ENCODE measurements at regions not wholly inside any gene's neighbourhood (a gene's known extent, or its start where the extent isn't known, plus 50 kb on each side); places are given as distances from the start of the nearest gene placed in this dataset.

- Histone ChIP-seq H3K9me3 (ENCODE audit: insufficient read depth, low read length) (no peaks in the 10 kb centered on the region), H3K9ac (ENCODE audit: insufficient read length, low read depth) (no peak overlapping the region), H3K4me1 (ENCODE audit: insufficient read depth, insufficient read length) (no peaks in the 10 kb centered on the region), H3K36me3 (ENCODE audit: insufficient read depth, insufficient read length, low read length) (no peaks in the 10 kb centered on the region), H3K27me3 (ENCODE audit: insufficient read depth, insufficient read length) (no peaks in the 10 kb centered on the region), H3K4me3 (ENCODE audit: insufficient read length, low read depth) (no peak overlapping the region)
- DNase-seq (ENCODE audit: low read depth, low spot score): no peak
- TF ChIP-seq SUZ12 (IDR thresholded peaks at IDR 0.05; ENCODE audit: extremely low read depth, insufficient read depth, insufficient read length): no peak
- no peak for TF ChIP-seq ZNF274 (IDR thresholded peaks at IDR 0.05; ENCODE audit: low read depth, low read length)
- no peak for TF ChIP-seq YY1 (IDR thresholded peaks at IDR 0.05; ENCODE audit: insufficient read depth, insufficient read length)
Observed at GRCh38 chr2:40737180-40737579, 285.3 kb upstream of the SLC8A1 start.

DNA sequence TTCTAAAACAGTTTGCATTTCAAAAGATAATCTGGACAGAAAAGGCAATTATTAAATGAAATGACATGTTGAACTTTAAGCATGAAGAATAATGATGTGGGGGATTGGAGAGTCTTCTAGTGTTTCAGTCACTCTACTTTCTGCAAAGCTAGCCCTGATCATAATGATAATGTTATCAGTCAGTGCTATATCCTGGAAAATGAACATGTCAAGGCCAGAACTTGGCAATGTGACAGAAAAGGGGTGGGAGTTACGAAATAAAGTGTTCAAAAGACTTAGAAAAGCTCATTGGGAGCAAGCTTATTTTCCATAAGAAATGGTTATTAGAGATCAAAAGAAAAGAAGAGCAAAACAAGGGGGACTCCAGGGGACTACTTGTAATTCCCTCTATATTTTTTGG is 288.5 kb upstream of the SLC8A1 start:
- DNase-seq (ENCODE audit: low read depth, low spot score): no peak
- H3K4me1 ChIP-seq (ENCODE audit: insufficient read depth, insufficient read length): no peaks in the 10 kb centered on the region
- H3K36me3 ChIP-seq (ENCODE audit: insufficient read depth, insufficient read length, low read length): no peaks in the 10 kb centered on the region
- H3K27me3 ChIP-seq (ENCODE audit: insufficient read depth, insufficient read length): no peaks in the 10 kb centered on the region
- H3K4me3 ChIP-seq (ENCODE audit: insufficient read length, low read depth): no peak overlapping the region
- H3K9ac ChIP-seq (ENCODE audit: insufficient read length, low read depth): no peak overlapping the region
- TF ChIP-seq YY1 (IDR thresholded peaks at IDR 0.05; ENCODE audit: insufficient read depth, insufficient read length) (no peak), SUZ12 (IDR thresholded peaks at IDR 0.05; ENCODE audit: extremely low read depth, insufficient read depth, insufficient read length) (no peak), ZNF274 (IDR thresholded peaks at IDR 0.05; ENCODE audit: low read depth, low read length) (no peak)
- no peaks in the 10 kb centered on the region for H3K9me3 ChIP-seq (ENCODE audit: insufficient read depth, low read length)

DNA sequence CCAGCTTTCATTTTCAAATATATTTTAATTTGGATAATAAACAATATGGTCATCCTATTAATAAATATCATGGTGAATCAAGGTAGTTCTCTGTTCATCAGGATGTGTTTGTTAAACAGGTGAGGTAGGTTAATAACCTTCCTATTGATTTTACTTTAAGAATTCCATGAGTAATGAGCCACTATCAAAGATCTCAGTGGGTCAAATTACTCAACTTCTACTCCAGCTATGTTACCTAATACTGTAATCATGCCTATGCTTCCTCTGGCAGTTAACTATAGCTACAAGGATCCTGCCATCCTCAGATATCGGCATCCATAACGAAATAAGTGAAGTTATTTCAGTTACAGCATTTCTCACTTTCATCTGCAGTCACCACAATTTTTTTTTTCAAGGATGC is 289.6 kb upstream of the SLC8A1 start:
- H3K27me3 ChIP-seq (ENCODE audit: insufficient read depth, insufficient read length): no peaks in the 10 kb centered on the region
- TF ChIP-seq ZNF274 (IDR thresholded peaks at IDR 0.05; ENCODE audit: low read depth, low read length) (no peak), YY1 (IDR thresholded peaks at IDR 0.05; ENCODE audit: insufficient read depth, insufficient read length) (no peak), SUZ12 (IDR thresholded peaks at IDR 0.05; ENCODE audit: extremely low read depth, insufficient read depth, insufficient read length) (no peak)
- DNase-seq (ENCODE audit: low read depth, low spot score): no peak

GRCh38 chr2:40746191-40746590 is 294.3 kb upstream of the SLC8A1 start:
- no peaks in the 10 kb centered on the region for H3K4me1 ChIP-seq (ENCODE audit: insufficient read depth, insufficient read length)
- no peak for TF ChIP-seq ZNF274 (IDR thresholded peaks at IDR 0.05; ENCODE audit: low read depth, low read length)
- no peak for TF ChIP-seq YY1 (IDR thresholded peaks at IDR 0.05; ENCODE audit: insufficient read depth, insufficient read length)
- no peak for TF ChIP-seq SUZ12 (IDR thresholded peaks at IDR 0.05; ENCODE audit: extremely low read depth, insufficient read depth, insufficient read length)
- no peak overlapping the region for H3K9ac ChIP-seq (ENCODE audit: insufficient read length, low read depth)
- no peak overlapping the region for H3K4me3 ChIP-seq (ENCODE audit: insufficient read length, low read depth)
- DNase-seq (ENCODE audit: low read depth, low spot score): no peak
- H3K9me3 ChIP-seq (ENCODE audit: insufficient read depth, low read length): peaks cover 6% of the 10 kb centered on the region; the same call in 1 of the 2 replicates
- H3K27me3 ChIP-seq (ENCODE audit: insufficient read depth, insufficient read length): no peaks in the 10 kb centered on the region
- no peaks in the 10 kb centered on the region for H3K36me3 ChIP-seq (ENCODE audit: insufficient read depth, insufficient read length, low read length)

More for the DNA sequence above, 289.6 kb upstream of the SLC8A1 start:
- peaks cover 5% of the 10 kb centered on the region; the same call in 1 of the 2 replicates for H3K9me3 ChIP-seq (ENCODE audit: insufficient read depth, low read length)
- H3K4me3 ChIP-seq (ENCODE audit: insufficient read length, low read depth): no peak overlapping the region
- H3K4me1 ChIP-seq (ENCODE audit: insufficient read depth, insufficient read length): no peaks in the 10 kb centered on the region
- H3K36me3 ChIP-seq (ENCODE audit: insufficient read depth, insufficient read length, low read length): no peaks in the 10 kb centered on the region
- H3K9ac ChIP-seq (ENCODE audit: insufficient read length, low read depth): no peak overlapping the region

DNA sequence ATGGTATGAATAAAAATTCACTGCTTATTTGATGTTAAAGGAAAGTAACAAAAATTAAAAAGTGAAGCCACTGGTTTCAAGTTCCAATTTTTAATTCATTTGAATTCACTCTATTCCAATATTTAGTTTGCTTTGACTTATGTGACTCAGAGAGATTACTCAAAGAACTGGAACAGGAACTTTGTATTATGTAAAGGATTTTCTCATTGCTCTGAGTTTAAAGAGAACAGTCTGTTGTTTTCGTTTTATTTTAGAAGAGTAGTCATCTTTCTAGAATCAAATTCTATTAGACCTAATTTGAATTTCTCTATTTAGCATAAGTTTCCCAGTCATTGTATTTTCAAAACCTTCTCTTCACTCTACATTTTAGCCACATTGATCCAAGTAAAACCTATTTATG is 300.1 kb upstream of the SLC8A1 start:
- TF ChIP-seq SUZ12 (IDR thresholded peaks at IDR 0.05; ENCODE audit: extremely low read depth, insufficient read depth, insufficient read length): no peak
- TF ChIP-seq YY1 (IDR thresholded peaks at IDR 0.05; ENCODE audit: insufficient read depth, insufficient read length): no peak
- no peak for TF ChIP-seq ZNF274 (IDR thresholded peaks at IDR 0.05; ENCODE audit: low read depth, low read length)
- no peaks in the 10 kb centered on the region for H3K4me1 ChIP-seq (ENCODE audit: insufficient read depth, insufficient read length)
- DNase-seq (ENCODE audit: low read depth, low spot score): no peak
- H3K9ac ChIP-seq (ENCODE audit: insufficient read length, low read depth): no peak overlapping the region
- no peaks in the 10 kb centered on the region for H3K36me3 ChIP-seq (ENCODE audit: insufficient read depth, insufficient read length, low read length)
- no peak overlapping the region for H3K4me3 ChIP-seq (ENCODE audit: insufficient read length, low read depth)
- H3K9me3 ChIP-seq (ENCODE audit: insufficient read depth, low read length): no peaks in the 10 kb centered on the region
- H3K27me3 ChIP-seq (ENCODE audit: insufficient read depth, insufficient read length): no peaks in the 10 kb centered on the region

DNA sequence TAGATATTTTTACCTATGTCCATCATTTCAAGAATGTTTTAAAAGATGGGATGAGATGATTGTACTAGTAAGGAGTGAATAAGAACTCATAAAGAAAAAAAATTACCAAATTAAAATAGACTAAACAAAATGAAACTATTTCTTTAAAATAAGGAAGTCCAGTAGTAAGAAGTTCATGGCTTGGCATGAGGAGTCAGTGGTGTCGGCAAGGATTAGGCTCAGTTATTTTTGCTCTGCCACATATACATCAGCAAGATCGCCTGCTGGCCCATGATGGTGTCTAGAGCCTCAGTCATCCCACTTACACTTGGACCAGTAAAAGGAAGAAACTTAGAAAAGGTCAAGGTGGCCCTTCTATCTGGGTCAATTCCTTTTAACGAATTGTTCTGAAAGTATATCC is 300.9 kb upstream of the SLC8A1 start:
- Histone ChIP-seq H3K36me3 (ENCODE audit: insufficient read depth, insufficient read length, low read length) (no peaks in the 10 kb centered on the region), H3K9me3 (ENCODE audit: insufficient read depth, low read length) (no peaks in the 10 kb centered on the region), H3K4me1 (ENCODE audit: insufficient read depth, insufficient read length) (no peaks in the 10 kb centered on the region), H3K4me3 (ENCODE audit: insufficient read length, low read depth) (no peak overlapping the region), H3K9ac (ENCODE audit: insufficient read length, low read depth) (no peak overlapping the region), H3K27me3 (ENCODE audit: insufficient read depth, insufficient read length) (no peaks in the 10 kb centered on the region)
- no peak for DNase-seq (ENCODE audit: low read depth, low spot score)
- TF ChIP-seq ZNF274 (IDR thresholded peaks at IDR 0.05; ENCODE audit: low read depth, low read length) (no peak), YY1 (IDR thresholded peaks at IDR 0.05; ENCODE audit: insufficient read depth, insufficient read length) (no peak)

GRCh38 chr2:40754912-40755311 is 303.0 kb upstream of the SLC8A1 start:
- H3K27me3 ChIP-seq (ENCODE audit: insufficient read depth, insufficient read length): no peaks in the 10 kb centered on the region
- H3K9me3 ChIP-seq (ENCODE audit: insufficient read depth, low read length): no peaks in the 10 kb centered on the region
- no peak for TF ChIP-seq SUZ12 (IDR thresholded peaks at IDR 0.05; ENCODE audit: extremely low read depth, insufficient read depth, insufficient read length)
- no peak for TF ChIP-seq YY1 (IDR thresholded peaks at IDR 0.05; ENCODE audit: insufficient read depth, insufficient read length)
- no peak for TF ChIP-seq ZNF274 (IDR thresholded peaks at IDR 0.05; ENCODE audit: low read depth, low read length)
- H3K4me1 ChIP-seq (ENCODE audit: insufficient read depth, insufficient read length): no peaks in the 10 kb centered on the region
- no peak overlapping the region for H3K4me3 ChIP-seq (ENCODE audit: insufficient read length, low read depth)
- no peaks in the 10 kb centered on the region for H3K36me3 ChIP-seq (ENCODE audit: insufficient read depth, insufficient read length, low read length)
- H3K9ac ChIP-seq (ENCODE audit: insufficient read length, low read depth): no peak overlapping the region
- no peak for DNase-seq (ENCODE audit: low read depth, low spot score)

Data from NT2/D1 (cell line).